Liver (tissue), 8 donors: ENCODE measurements at regions not wholly inside any gene's neighbourhood (a gene's known extent, or its start where the extent isn't known, plus 50 kb on each side); places are given as distances from the start of the nearest gene placed in this dataset.

Experiments
- DNase-seq: peaks from one replicate; pipeline ENCODE4 v3.0.0-alpha.2; 2017; ENCODE audit warnings: low spot score
- H3K27ac ChIP-seq, 2 donors: one replicate each; pipeline ENCODE4 v1.7.0; 2013; ENCODE audit warnings: inconsistent platforms in 2 of 2, low read length in 2 of 2, control low read depth in 1 of 2, low read depth in 1 of 2, mild to moderate bottlenecking in 1 of 2
- H3K27me3 ChIP-seq, 4 donors: one replicate each; pipeline versions ENCODE4 v1.6.1 to v1.7.0; 2013; ENCODE audit warnings: low read length in 3 of 4, inconsistent platforms in 1 of 4, mild to moderate bottlenecking in 1 of 4, moderate library complexity in 1 of 4; ENCODE audit not compliant: control insufficient read depth in 4 of 4, insufficient read depth in 4 of 4
- H3K36me3 ChIP-seq, 4 donors: one replicate each; pipeline versions ENCODE4 v1.6.1 to v1.7.0; 2013; ENCODE audit warnings: low read length in 3 of 4, mild to moderate bottlenecking in 3 of 4, low read depth in 1 of 4, moderate library complexity in 1 of 4; ENCODE audit not compliant: control insufficient read depth in 4 of 4, insufficient read depth in 3 of 4
- H3K4me1 ChIP-seq, 4 donors: one replicate each; pipeline versions ENCODE4 v1.6.1 to v1.7.0; 2013; ENCODE audit warnings: low read length in 3 of 4, mild to moderate bottlenecking in 3 of 4, moderate library complexity in 1 of 4; ENCODE audit not compliant: control insufficient read depth in 4 of 4, insufficient read depth in 4 of 4
- H3K4me3 ChIP-seq, 3 donors: one replicate each; pipeline versions ENCODE4 v1.6.1 to v1.7.0; 2013; ENCODE audit warnings: low read length in 3 of 3, control low read depth in 1 of 3, low read depth in 1 of 3, mild to moderate bottlenecking in 1 of 3
- H3K9ac ChIP-seq, 2 donors: one replicate each; pipeline ENCODE4 v1.7.0; 2013; ENCODE audit warnings: low read length in 2 of 2, mild to moderate bottlenecking in 2 of 2, moderate library complexity in 2 of 2, control low read depth in 1 of 2, low read depth in 1 of 2
- H3K9me3 ChIP-seq, 4 donors: one replicate each; pipeline versions ENCODE4 v1.6.1 to v1.7.0; 2013; ENCODE audit warnings: low read length in 3 of 4; ENCODE audit not compliant: control insufficient read depth in 4 of 4
- ATF3 ChIP-seq: IDR thresholded peaks from 2 replicates; pipeline ENCODE4 v1.6.1; 2016; ENCODE audit warnings: antibody characterized with exemption
- CTCF ChIP-seq: fragments of 150-350 bp; IDR thresholded peaks from 2 replicates; pipeline ENCODE4 v1.5.1; 2017; ENCODE audit warnings: improper control_type of control experiment, low read depth, low read length; ENCODE audit not compliant: missing input control
- EGR1 ChIP-seq, 2 donors: IDR thresholded peaks; 2 replicates each; pipeline ENCODE4 v1.6.1; 2016 to 2018; ENCODE audit warnings: antibody characterized with exemption in 2 of 2, low read depth in 2 of 2
- FOXA1 ChIP-seq: IDR thresholded peaks from 2 replicates; pipeline ENCODE4 v1.6.1; 2016; ENCODE audit warnings: antibody characterized with exemption
- FOXA2 ChIP-seq: IDR thresholded peaks from 2 replicates; pipeline ENCODE4 v1.6.1; 2016; ENCODE audit warnings: antibody characterized with exemption
- GABPA ChIP-seq, 2 donors: IDR thresholded peaks in 1 of 2; conservative IDR thresholded peaks in 1 of 2; 2 replicates each; pipeline ENCODE4 v1.6.1; 2016; ENCODE audit warnings: antibody characterized with exemption in 2 of 2, mild to moderate bottlenecking in 1 of 2, moderate library complexity in 1 of 2
- HNF4G ChIP-seq: IDR thresholded peaks from 2 replicates; pipeline ENCODE4 v1.6.1; 2016; ENCODE audit warnings: antibody characterized with exemption
- JUND ChIP-seq, 2 donors: IDR thresholded peaks; 2 replicates each; pipeline ENCODE4 v1.6.1; 2016; ENCODE audit warnings: antibody characterized with exemption in 2 of 2
- MAX ChIP-seq: IDR thresholded peaks from 2 replicates; pipeline ENCODE4 v1.6.1; 2016; ENCODE audit warnings: antibody characterized with exemption
- RAD21 ChIP-seq, 2 donors: IDR thresholded peaks; 2 replicates each; pipeline ENCODE4 v1.6.1; 2016; ENCODE audit warnings: antibody characterized with exemption in 2 of 2, mild to moderate bottlenecking in 2 of 2
- REST ChIP-seq: IDR thresholded peaks from 2 replicates; pipeline ENCODE4 v1.6.1; 2016; ENCODE audit warnings: antibody characterized with exemption, mild to moderate bottlenecking
- RXRA ChIP-seq, 2 donors: IDR thresholded peaks; 2 replicates each; pipeline ENCODE4 v1.6.1; 2017 to 2018; ENCODE audit warnings: antibody characterized with exemption in 2 of 2, mild to moderate bottlenecking in 1 of 2
- SP1 ChIP-seq: IDR thresholded peaks from 2 replicates; pipeline ENCODE4 v1.6.1; 2018; ENCODE audit warnings: antibody characterized with exemption, mild to moderate bottlenecking
- TAF1 ChIP-seq: conservative IDR thresholded peaks from 2 replicates; pipeline ENCODE4 v1.6.1; 2016; ENCODE audit warnings: antibody characterized with exemption, mild to moderate bottlenecking
- YY1 ChIP-seq: IDR thresholded peaks from 2 replicates; pipeline ENCODE4 v1.6.1; 2016; ENCODE audit warnings: antibody characterized with exemption, mild to moderate bottlenecking
- ZBTB33 ChIP-seq: IDR thresholded peaks from 2 replicates; pipeline ENCODE4 v1.6.1; 2016; ENCODE audit warnings: antibody characterized with exemption
- WGBS: extraction: QIAGEN DNeasy Blood & Tissue Kit; methylation state at CpG from one replicate; pipeline ENCODE4 v1.1.7; 2013; 5-methylcytosine and 5-hydroxymethylcytosine counted together
- donor health status: healthy.
- donor health status: healthy.
- donor health status: healthy.
- donor health status: healthy.
- donor health status: healthy.

- TF ChIP-seq ATF3 (no peak), EGR1 (IDR thresholded peaks at IDR 0.05; ENCODE audit: low read depth in 2 of 2) (no peak), CTCF (no peak), MAX (no peak), FOXA2 (no peak), FOXA1 (no peak), HNF4G (no peak), GABPA (IDR thresholded peaks at IDR 0.05 in 1 of 2, conservative IDR thresholded peaks at IDR 0.05 in 1 of 2) (no peak), SP1 (no peak), RAD21 (IDR thresholded peaks at IDR 0.05) (no peak), TAF1 (no peak), JUND (IDR thresholded peaks at IDR 0.05) (no peak)
- no peak overlapping the region for H3K9ac ChIP-seq
- H3K27ac ChIP-seq: no peak overlapping the region
- DNase-seq: no peak
- H3K4me3 ChIP-seq: no peak overlapping the region
- no peaks in the 10 kb centered on the region for H3K4me1 ChIP-seq
- no peaks in the 10 kb centered on the region for H3K9me3 ChIP-seq
- H3K36me3 ChIP-seq: no peaks in the 10 kb centered on the region
- H3K27me3 ChIP-seq: no peaks in the 10 kb centered on the region
Measured at GRCh38 chr1:98005326-98006010, 84.6 kb upstream of the DPYD start.

- 19% methylated on average over 1 of the region's 1 CpG for WGBS
- H3K4me1 ChIP-seq: no peaks in the 10 kb centered on the region
- H3K9ac ChIP-seq: no peak overlapping the region
- no peak for TF ChIP-seq ZBTB33
- no peak for TF ChIP-seq REST
- no peak for TF ChIP-seq YY1
- no peak for TF ChIP-seq CTCF
- TF ChIP-seq HNF4G: no peak
- no peak for TF ChIP-seq RAD21 (IDR thresholded peaks at IDR 0.05)
- no peak for TF ChIP-seq RXRA (IDR thresholded peaks at IDR 0.05)
- TF ChIP-seq FOXA1: no peak
- TF ChIP-seq GABPA (IDR thresholded peaks at IDR 0.05 in 1 of 2, conservative IDR thresholded peaks at IDR 0.05 in 1 of 2): no peak
- TF ChIP-seq FOXA2: no peak
- no peak for TF ChIP-seq JUND (IDR thresholded peaks at IDR 0.05)
- TF ChIP-seq TAF1: no peak
- TF ChIP-seq ATF3: no peak
- no peak for TF ChIP-seq EGR1 (IDR thresholded peaks at IDR 0.05; ENCODE audit: low read depth in 2 of 2)
- H3K27me3 ChIP-seq: no peaks in the 10 kb centered on the region
- no peaks in the 10 kb centered on the region for H3K9me3 ChIP-seq
- H3K36me3 ChIP-seq: no peaks in the 10 kb centered on the region
- H3K27ac ChIP-seq: no peak overlapping the region
- no peak overlapping the region for H3K4me3 ChIP-seq
- DNase-seq: no peak
Measured at GRCh38 chr1:98003442-98003841, 82.6 kb upstream of the DPYD start.
